Muscle of leg (tissue), 3 donors: ENCODE measurements at regions not wholly inside any gene's neighbourhood (a gene's known extent, or its start where the extent isn't known, plus 50 kb on each side); places are given as distances from the start of the nearest gene placed in this dataset.

Source experiments
- DNase-seq: peaks from one replicate; pipeline ENCODE4 v3.0.0; 2013
- H3K27ac ChIP-seq: one replicate; pipeline ENCODE4 v1.5.1; 2013; ENCODE audit warnings: mild to moderate bottlenecking, low read length, control low read depth
- H3K27me3 ChIP-seq: one replicate; pipeline ENCODE4 v1.6.1; 2013; ENCODE audit warnings: low read length; ENCODE audit not compliant: control insufficient read depth, insufficient read depth
- H3K36me3 ChIP-seq: one replicate; pipeline ENCODE4 v1.6.1; 2013; ENCODE audit warnings: low read length; ENCODE audit not compliant: control insufficient read depth, insufficient read depth
- H3K4me1 ChIP-seq: one replicate; pipeline ENCODE4 v1.6.1; 2013; ENCODE audit warnings: low read length; ENCODE audit not compliant: control insufficient read depth, insufficient read depth
- H3K4me3 ChIP-seq: one replicate; pipeline ENCODE4 v1.5.1; 2013; ENCODE audit warnings: low read length, control low read depth
- H3K9me3 ChIP-seq: replicated peaks from 2 replicates; pipeline ENCODE4 v1.6.1; 2013; ENCODE audit warnings: low read depth, low read length; ENCODE audit not compliant: control insufficient read depth
- whole genome bisulfite sequencing: methylation state at CpG from one replicate; pipeline ENCODE4 v1.1.5; 2013; ENCODE audit warnings: missing lambda C conversion rate; ENCODE audit not compliant: insufficient coverage; 5-methylcytosine and 5-hydroxymethylcytosine counted together

DNA sequence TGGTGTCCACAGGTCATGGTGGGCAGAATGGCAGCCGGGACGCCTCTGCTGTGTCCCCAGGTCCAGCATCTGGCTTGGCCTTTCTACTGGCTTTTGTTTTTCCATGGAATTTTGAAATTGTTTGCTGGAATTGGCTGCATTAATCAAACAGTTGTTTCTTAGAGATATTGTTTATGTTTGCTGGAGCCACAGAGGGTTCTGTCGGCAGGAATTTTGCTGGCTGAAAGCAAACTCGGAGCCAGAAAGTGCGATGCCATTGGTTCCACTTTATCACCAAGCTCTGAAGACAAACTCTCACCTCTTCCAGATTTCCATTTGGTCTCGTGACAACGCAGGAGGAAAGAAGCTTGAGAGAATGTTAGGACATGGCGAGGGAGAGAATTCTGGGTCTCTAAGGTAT is 199.2 kb upstream of the COPS8 start:
- H3K27me3 ChIP-seq, result no peaks in the 10 kb centered on the region
- 93% methylated on average over 3 of the region's 8 CpGs for WGBS
- peaks cover 2% of the 10 kb centered on the region for H3K9me3 ChIP-seq
- H3K36me3 ChIP-seq, result no peaks in the 10 kb centered on the region
- no peak overlapping the region for H3K27ac ChIP-seq
- no peak for DNase-seq
- no peak overlapping the region for H3K4me3 ChIP-seq
- peaks cover 22% of the 10 kb centered on the region for H3K4me1 ChIP-seq

DNA sequence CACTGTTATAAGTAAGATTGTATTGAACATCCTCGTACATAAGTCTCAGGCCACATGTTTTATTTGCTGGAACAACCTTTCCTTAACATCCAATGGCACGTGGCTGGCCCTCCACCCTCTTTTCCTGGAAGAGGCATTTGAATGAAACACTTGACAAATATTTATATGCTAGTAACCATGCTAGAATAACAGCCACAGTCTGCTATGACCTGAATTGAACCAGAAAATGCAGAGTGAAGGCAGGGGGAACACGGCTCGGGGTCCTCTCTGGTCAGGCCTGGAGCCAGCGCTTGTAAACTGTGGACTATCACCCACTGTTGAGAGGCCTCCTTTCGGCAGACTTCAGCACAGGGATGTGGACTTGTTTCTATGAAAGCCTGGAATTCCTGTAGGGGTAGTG is 198.2 kb upstream of the COPS8 start:
- H3K27me3 ChIP-seq, result no peaks in the 10 kb centered on the region
- no peak overlapping the region for H3K4me3 ChIP-seq
- no peaks in the 10 kb centered on the region for H3K36me3 ChIP-seq
- no peaks in the 10 kb centered on the region for H3K9me3 ChIP-seq
- WGBS, result 49% methylated on average over 3 of the region's 6 CpGs
- DNase-seq, result peak; percentile 93
- H3K27ac ChIP-seq, result peak overlapping the region; percentile 90
- peaks cover 22% of the 10 kb centered on the region for H3K4me1 ChIP-seq

DNA sequence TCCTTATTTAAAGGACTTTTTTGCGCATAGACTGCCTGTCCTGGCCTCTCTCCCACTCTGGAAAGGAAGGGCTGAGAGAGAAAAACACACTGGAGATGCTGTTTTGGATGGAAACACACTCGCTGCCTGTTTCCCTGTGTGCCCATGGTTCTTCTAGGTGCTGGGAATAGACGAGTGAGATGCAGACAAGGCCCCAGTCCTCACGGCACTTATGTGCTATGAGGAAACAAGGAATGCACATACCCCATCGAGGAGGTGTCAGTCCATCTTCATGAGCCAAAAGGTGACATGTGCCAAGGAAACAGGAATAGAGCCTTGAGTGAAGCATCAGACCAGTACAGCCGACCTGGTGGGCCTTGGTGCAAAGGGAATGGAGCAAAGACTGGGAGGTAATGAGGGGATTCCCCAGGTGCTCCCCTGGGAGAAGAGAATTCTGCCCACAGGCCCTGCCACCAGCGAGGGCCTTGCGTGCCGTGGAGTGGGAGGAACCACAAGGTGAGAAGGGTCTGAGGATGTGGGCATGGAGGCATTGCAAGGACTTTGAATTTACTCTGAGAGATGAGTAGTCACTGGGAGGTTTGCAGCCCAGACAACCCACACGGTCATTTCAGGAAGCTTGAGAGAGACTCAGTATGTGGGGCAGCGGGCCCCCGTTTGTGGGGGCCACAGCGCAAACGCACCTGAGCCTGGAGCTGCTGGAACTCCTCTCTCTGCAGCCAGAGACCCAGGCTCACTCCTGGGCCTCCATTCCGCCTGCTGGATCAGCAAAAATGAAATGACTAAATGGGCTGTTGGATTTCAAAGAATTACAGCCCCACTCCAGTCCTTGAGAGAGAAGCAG is 197.5 kb upstream of the COPS8 start:
- Histone ChIP-seq H3K27ac (peak overlapping the region; percentile 90), H3K36me3 (no peaks in the 10 kb centered on the region), H3K27me3 (no peaks in the 10 kb centered on the region), H3K9me3 (no peaks in the 10 kb centered on the region), H3K4me1 (peaks cover 22% of the 10 kb centered on the region), H3K4me3 (no peak overlapping the region)
- 76% methylated on average over 13 of the region's 15 CpGs for WGBS
- no peak for DNase-seq

DNA sequence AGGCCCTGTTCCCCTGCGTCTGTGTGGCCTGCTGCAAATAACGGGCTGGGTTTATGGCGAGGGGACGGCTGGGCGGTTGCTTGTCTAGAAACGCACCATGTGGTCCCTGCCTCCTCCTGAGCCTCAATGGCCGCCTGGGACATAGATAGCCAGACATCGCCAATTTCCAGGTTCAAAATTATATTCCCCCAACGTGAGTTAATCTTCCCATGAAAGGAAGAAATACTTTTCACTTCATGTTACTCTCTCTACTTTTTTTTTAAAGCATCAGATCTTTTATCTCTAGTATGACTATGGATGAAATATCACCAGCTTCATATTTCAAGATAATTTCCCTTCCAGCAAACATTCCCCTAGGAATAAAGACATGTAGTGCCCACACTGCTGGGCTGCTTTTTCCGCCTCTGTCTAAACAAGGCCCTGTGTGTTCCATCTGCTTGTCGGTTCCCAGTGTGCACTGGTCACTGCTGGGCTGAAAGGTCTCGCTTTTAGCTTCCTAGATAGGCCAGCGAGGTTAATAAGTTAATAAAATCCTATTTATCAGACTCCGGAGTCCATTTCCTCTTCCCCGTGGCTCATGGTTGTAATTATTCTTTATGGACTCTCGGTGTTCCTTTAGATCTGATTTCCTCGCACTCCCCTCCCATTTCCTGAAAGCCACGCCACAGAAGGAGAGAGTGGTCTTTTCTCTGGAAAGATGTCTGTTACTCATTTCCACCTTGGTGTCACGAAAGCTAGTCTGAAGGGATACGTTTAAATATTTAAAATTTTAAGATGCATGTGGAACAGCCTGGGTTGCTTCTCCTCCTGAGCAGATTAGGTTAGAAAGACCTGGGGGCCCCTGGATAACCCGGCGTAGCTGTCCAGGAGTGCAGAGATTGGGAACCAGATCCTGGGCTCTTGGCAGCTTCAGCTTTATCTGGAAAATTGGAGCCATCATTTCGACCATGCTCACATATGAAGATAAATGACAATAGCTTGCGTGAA is 196.6 kb upstream of the COPS8 start:
- 64% methylated on average over 11 of the region's 24 CpGs for WGBS
- no peak for DNase-seq
- peaks cover 22% of the 10 kb centered on the region for H3K4me1 ChIP-seq
- no peaks in the 10 kb centered on the region for H3K27me3 ChIP-seq
- peak overlapping the region; percentile 90 for H3K27ac ChIP-seq
- no peak overlapping the region for H3K4me3 ChIP-seq
- no peaks in the 10 kb centered on the region for H3K36me3 ChIP-seq
- H3K9me3 ChIP-seq, result no peaks in the 10 kb centered on the region

DNA sequence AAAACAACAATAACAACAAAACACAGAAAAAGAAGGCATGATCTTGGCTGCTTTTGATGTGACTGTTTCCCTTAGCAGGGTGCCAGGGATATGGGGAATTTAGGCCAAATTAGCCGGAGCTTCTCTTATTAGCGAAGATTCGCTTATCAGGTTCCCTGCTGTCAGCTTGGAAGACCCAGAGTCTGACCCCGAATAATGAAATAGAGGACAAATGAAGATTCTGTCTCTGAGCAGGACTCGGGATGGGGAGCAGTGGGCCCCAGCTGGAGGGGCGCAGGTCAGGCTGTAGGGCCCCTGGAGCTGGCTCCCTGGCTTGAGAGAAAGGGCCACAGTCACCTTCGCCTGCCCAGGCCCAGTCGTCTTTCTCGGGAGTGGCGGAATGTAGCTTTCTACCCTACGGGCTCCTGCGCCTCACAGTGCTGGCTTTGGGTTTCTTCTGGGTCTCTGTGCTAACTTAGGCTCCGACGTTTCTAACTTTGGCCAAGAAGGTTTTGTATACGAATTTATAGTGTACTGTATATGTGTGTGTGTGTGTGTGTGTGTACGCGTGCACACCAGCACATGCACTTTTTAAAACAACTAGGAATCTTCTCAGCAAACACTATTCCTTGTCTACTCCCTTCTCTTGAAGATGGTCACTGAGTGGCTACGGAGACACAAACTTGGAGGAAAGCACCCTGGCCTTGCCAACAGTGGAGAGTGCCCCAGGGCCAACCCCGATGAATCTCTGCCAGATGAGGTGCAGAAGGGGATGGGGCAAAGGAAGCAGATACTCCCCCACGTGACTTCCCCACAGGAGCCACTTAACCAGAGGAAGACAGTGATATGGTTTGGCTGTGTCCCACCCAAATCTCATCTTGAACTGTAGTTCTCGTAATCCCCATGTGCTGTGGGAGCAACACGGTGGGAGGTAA is 195.6 kb upstream of the COPS8 start:
- H3K4me3 ChIP-seq, result no peak overlapping the region
- no peak overlapping the region for H3K27ac ChIP-seq
- H3K4me1 ChIP-seq, result peaks cover 19% of the 10 kb centered on the region
- WGBS, result 79% methylated on average over 10 of the region's 22 CpGs
- no peaks in the 10 kb centered on the region for H3K36me3 ChIP-seq
- H3K27me3 ChIP-seq, result no peaks in the 10 kb centered on the region
- no peaks in the 10 kb centered on the region for H3K9me3 ChIP-seq
- DNase-seq, result no peak

DNA sequence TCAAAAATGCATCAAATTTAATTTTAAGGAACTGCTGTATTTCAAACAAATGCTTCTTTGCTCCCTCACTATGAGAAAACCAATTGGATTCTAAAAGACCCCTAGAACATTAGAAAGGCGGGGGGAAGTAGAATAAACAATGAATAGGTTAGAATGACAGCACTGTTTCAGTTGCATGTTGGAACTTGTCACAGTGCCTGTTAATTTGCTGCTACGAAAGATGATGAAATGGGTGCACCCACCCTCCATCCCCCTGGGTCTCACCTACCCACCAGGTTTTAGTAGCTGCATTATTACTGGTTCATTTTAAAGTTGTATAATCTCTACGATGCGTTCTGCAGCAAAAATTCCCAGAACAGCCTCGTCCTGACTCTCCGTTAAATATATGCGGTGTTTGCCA is 193.0 kb upstream of the COPS8 start:
- DNase-seq, result no peak
- H3K4me3 ChIP-seq, result no peak overlapping the region
- H3K27me3 ChIP-seq, result no peaks in the 10 kb centered on the region
- WGBS, result no CpG with 5 or more reads among the region's 7 CpGs
- no peak overlapping the region for H3K27ac ChIP-seq
- peaks cover 15% of the 10 kb centered on the region for H3K4me1 ChIP-seq
- no peaks in the 10 kb centered on the region for H3K36me3 ChIP-seq
- no peaks in the 10 kb centered on the region for H3K9me3 ChIP-seq

DNA sequence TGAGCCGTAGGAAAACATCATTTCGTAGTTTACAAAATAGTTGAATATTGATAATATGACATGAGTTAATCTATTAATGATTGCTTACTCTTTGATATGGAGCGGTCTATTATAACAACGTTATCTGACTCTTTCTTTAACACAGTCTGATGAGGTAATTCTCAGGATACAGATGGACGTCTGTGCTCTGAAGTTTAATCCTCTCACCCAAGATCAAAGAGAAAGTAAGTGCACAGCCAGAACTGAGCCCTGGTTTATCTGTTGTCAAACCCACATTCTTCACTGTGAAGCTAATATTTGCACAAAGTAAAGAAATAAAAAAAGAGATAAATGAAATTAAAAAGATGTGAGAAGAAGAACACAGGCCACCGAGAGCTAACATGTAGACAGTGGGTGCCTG is 190.9 kb upstream of the COPS8 start:
- no peaks in the 10 kb centered on the region for H3K36me3 ChIP-seq
- H3K4me3 ChIP-seq, result no peak overlapping the region
- no peak overlapping the region for H3K27ac ChIP-seq
- DNase-seq, result no peak
- H3K4me1 ChIP-seq, result no peaks in the 10 kb centered on the region
- H3K27me3 ChIP-seq, result peaks cover 2% of the 10 kb centered on the region
- 77% methylated on average over 1 of the region's 6 CpGs for WGBS
- no peaks in the 10 kb centered on the region for H3K9me3 ChIP-seq

DNA sequence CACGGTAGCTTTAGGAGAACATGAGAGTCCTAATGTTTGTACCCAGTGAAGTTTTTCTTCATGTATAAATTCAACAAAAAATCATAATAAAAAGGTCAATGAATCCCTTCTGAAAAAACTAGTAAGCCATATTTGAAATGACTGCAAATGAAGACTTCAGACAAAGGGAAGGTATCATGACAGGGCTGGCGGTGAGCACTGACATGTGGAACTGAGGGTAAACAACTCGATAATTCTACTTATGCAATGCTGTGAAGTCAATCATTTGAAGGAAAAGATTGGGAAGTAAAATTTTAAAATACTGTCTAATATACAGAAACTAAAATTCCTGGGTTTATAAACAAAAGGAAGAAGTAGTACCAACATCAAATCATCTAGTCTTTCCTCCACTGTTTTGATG is 190.2 kb upstream of the COPS8 start:
- no peak overlapping the region for H3K27ac ChIP-seq
- no peaks in the 10 kb centered on the region for H3K9me3 ChIP-seq
- H3K27me3 ChIP-seq, result peaks cover 4% of the 10 kb centered on the region
- H3K4me3 ChIP-seq, result no peak overlapping the region
- no peaks in the 10 kb centered on the region for H3K36me3 ChIP-seq
- WGBS, result no CpG with 5 or more reads among the region's 3 CpGs
- H3K4me1 ChIP-seq, result no peaks in the 10 kb centered on the region
- no peak for DNase-seq

DNA sequence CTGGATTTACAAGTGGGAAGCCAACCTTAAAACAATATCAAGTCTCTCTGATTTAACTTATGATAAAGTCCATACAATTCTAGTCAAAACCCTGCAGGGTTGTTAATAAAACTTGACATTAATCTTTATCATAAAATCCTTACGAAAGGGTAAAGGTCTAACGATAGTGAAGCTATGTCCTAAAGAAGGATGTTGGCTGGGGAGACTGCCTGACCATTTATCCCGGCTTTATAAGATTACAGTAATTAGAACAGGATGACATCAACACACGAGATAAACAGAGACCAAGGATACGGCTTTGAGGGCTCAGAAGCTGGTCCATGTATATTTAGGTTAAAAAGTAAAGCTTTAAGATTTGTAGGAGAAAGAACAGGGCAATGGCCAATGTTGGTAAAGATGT is 189.0 kb upstream of the COPS8 start:
- Histone ChIP-seq H3K9me3 (no peaks in the 10 kb centered on the region), H3K27me3 (peaks cover 5% of the 10 kb centered on the region), H3K4me1 (no peaks in the 10 kb centered on the region), H3K4me3 (no peak overlapping the region), H3K36me3 (no peaks in the 10 kb centered on the region), H3K27ac (no peak overlapping the region)
- WGBS, result 75% methylated on average over 1 of the region's 5 CpGs
- no peak for DNase-seq
